DOHH2 (cell line): ENCODE measurements at regions not wholly inside any gene's neighbourhood (a gene's known extent, or its start where the extent isn't known, plus 50 kb on each side); places are given as distances from the start of the nearest gene placed in this dataset.
A peak's percentile ranks its signal among the peaks of the same experiment; 100 is the strongest.

Experiments
- H3F3A ChIP-seq: fragments of 200-600 bp; sonication (generic), shearing (Covaris generic); 2 replicates; pipeline ENCODE4 v1.6.0; 2016; ENCODE audit warnings: antibody characterized with exemption, mild to moderate bottlenecking; ENCODE audit not compliant: control insufficient read depth, insufficient read depth
- H3K27ac ChIP-seq: fragments of 200-600 bp; sonication (generic); 2 replicates; pipeline ENCODE4 v1.5.1; 2014; ENCODE audit warnings: low read depth, mild to moderate bottlenecking, low read length, moderate library complexity
- H3K27me3 ChIP-seq: fragments of 200-600 bp; sonication (generic); 2 replicates; pipeline ENCODE4 v1.6.1; 2014; ENCODE audit warnings: mild to moderate bottlenecking, low read length, mixed read lengths; ENCODE audit not compliant: control insufficient read depth
- H3K36me3 ChIP-seq: fragments of 200-600 bp; sonication (generic); 2 replicates; pipeline ENCODE4 v1.6.1; 2014; ENCODE audit warnings: mild to moderate bottlenecking, low read length, moderate library complexity, mixed read lengths; ENCODE audit not compliant: control insufficient read depth
- H3K4me1 ChIP-seq: fragments of 200-600 bp; sonication (generic); 2 replicates; pipeline ENCODE4 v1.6.1; 2014; ENCODE audit warnings: mild to moderate bottlenecking, low read length, mixed read lengths; ENCODE audit not compliant: control insufficient read depth
- H3K4me2 ChIP-seq: fragments of 200-600 bp; sonication (generic); 2 replicates; pipeline ENCODE4 v1.6.0; 2014; ENCODE audit warnings: mild to moderate bottlenecking, low read length, moderate library complexity
- H3K4me3 ChIP-seq: fragments of 200-600 bp; sonication (generic); 2 replicates; pipeline ENCODE4 v1.5.1; 2014; ENCODE audit warnings: mild to moderate bottlenecking, low read length, mixed read lengths
- H3K79me2 ChIP-seq: fragments of 200-600 bp; sonication (generic); 2 replicates; pipeline ENCODE4 v1.6.1; 2014; ENCODE audit warnings: mild to moderate bottlenecking, low read length, mixed read lengths; ENCODE audit not compliant: control insufficient read depth
- H3K9me2 ChIP-seq: fragments of 200-600 bp; sonication (generic); replicated peaks from 2 replicates; pipeline ENCODE4 v1.6.1; 2014; ENCODE audit warnings: mild to moderate bottlenecking, low read length, mixed read lengths; ENCODE audit not compliant: control insufficient read depth
- H3K9me3 ChIP-seq: fragments of 200-600 bp; sonication (generic); 2 replicates; pipeline ENCODE4 v1.6.1; 2014; ENCODE audit warnings: antibody characterized with exemption, low read length, mixed read lengths; ENCODE audit not compliant: control insufficient read depth, insufficient read depth
- H4K20me1 ChIP-seq: fragments of 200-600 bp; sonication (generic); 2 replicates; pipeline ENCODE4 v1.6.0; 2014; ENCODE audit warnings: low read depth, mild to moderate bottlenecking, antibody characterized with exemption, low read length, moderate library complexity; ENCODE audit not compliant: control insufficient read depth, insufficient read depth
- EZH2phosphoT487 ChIP-seq: fragments of 200-600 bp; sonication (generic); IDR thresholded peaks from 2 replicates; pipeline ENCODE4 v1.6.1; 2017; ENCODE audit warnings: borderline replicate concordance, mild to moderate bottlenecking, antibody characterized with exemption, low read length, moderate library complexity, mixed read lengths
- TF ChIP-seq, protein P1 (sequence below): fragments of 200-600 bp; sonication (generic); IDR thresholded peaks from one replicate; pipeline ENCODE4 v1.5.1; 2014; ENCODE audit warnings: antibody characterized with exemption, mild to moderate bottlenecking, low read depth, low read length; ENCODE audit not compliant: poor library complexity, severe bottlenecking

DNA sequence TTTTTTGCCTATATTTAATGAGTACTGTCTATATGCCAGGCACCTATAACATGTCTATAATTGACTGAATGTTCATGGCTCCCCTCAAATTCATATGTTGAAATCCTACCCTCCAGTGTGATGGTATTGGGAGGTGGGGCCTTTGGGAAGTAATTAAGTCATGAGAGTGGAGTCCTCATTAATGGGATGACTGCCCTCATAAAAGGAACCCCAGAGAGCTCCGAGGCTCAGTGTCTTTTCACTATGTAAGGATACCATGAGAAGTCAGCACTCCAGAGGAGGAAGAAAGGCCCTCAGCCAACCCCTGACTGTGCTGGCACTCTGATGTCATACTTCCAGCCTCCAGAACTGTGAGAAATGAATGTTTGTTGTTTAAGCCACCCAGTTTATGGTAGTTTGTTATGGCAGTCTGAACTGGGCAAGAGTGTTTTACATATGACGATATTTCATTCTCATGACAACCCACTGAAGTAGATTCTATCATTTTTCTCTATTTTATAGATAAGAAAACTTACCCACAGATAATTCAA is 61.1 kb upstream of the PCGF5 start:
- H3K36me3 ChIP-seq, result no peaks in the 10 kb centered on the region
- H3K27ac ChIP-seq, result no peak overlapping the region
- peaks cover 3% of the 10 kb centered on the region; the same call in 1 of the 2 replicates for H3F3A ChIP-seq
- no peak overlapping the region for H3K4me2 ChIP-seq
- no peaks in the 10 kb centered on the region for H3K9me2 ChIP-seq
- TF ChIP-seq, protein P1, sequence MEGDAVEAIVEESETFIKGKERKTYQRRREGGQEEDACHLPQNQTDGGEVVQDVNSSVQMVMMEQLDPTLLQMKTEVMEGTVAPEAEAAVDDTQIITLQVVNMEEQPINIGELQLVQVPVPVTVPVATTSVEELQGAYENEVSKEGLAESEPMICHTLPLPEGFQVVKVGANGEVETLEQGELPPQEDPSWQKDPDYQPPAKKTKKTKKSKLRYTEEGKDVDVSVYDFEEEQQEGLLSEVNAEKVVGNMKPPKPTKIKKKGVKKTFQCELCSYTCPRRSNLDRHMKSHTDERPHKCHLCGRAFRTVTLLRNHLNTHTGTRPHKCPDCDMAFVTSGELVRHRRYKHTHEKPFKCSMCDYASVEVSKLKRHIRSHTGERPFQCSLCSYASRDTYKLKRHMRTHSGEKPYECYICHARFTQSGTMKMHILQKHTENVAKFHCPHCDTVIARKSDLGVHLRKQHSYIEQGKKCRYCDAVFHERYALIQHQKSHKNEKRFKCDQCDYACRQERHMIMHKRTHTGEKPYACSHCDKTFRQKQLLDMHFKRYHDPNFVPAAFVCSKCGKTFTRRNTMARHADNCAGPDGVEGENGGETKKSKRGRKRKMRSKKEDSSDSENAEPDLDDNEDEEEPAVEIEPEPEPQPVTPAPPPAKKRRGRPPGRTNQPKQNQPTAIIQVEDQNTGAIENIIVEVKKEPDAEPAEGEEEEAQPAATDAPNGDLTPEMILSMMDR, result no peak
- no peak for TF ChIP-seq EZH2phosphoT487
- peaks cover 11% of the 10 kb centered on the region for H3K79me2 ChIP-seq
- H3K9me3 ChIP-seq, result no peaks in the 10 kb centered on the region
- H4K20me1 ChIP-seq, result no peaks in the 10 kb centered on the region
- H3K4me1 ChIP-seq, result peaks cover 22% of the 10 kb centered on the region
- no peak overlapping the region for H3K4me3 ChIP-seq
- no peaks in the 10 kb centered on the region for H3K27me3 ChIP-seq

DNA sequence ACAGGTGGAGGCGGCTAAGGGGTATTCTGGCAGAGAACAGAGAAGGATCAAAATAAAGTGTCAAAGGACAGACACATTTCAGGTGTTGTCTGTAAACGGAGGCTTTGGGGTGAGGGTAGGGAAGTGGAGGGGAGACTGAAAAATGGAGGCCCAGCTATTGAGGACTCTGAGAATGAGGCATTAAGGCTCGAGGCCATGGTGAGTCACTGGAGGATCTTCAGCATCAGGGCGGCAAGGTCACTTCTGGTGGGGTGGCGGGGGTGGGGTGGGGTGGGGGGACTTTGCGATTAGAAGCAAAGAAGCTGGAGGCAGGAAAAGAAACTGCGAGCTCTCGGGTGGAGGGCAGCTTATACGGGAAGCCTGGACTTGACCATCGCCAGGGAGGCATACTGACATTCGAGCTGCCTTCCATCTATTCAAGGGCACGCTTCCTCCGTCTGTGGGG is 58.4 kb upstream of the PCGF5 start:
- Histone ChIP-seq H3K9me3 (no peaks in the 10 kb centered on the region), H3K4me1 (peaks cover 32% of the 10 kb centered on the region), H3K27ac (peak overlapping the region; percentile 46; the same call in 1 of the 2 replicates), H3K4me2 (peak overlapping the region; percentile 84), H3K36me3 (no peaks in the 10 kb centered on the region), H3K27me3 (no peaks in the 10 kb centered on the region), H3K4me3 (peak overlapping the region; percentile 89), H3F3A (peaks cover 14% of the 10 kb centered on the region), H4K20me1 (no peaks in the 10 kb centered on the region), H3K9me2 (no peaks in the 10 kb centered on the region), H3K79me2 (peaks cover 38% of the 10 kb centered on the region)
- TF ChIP-seq, protein P1, result no peak
- no peak for TF ChIP-seq EZH2phosphoT487

DNA sequence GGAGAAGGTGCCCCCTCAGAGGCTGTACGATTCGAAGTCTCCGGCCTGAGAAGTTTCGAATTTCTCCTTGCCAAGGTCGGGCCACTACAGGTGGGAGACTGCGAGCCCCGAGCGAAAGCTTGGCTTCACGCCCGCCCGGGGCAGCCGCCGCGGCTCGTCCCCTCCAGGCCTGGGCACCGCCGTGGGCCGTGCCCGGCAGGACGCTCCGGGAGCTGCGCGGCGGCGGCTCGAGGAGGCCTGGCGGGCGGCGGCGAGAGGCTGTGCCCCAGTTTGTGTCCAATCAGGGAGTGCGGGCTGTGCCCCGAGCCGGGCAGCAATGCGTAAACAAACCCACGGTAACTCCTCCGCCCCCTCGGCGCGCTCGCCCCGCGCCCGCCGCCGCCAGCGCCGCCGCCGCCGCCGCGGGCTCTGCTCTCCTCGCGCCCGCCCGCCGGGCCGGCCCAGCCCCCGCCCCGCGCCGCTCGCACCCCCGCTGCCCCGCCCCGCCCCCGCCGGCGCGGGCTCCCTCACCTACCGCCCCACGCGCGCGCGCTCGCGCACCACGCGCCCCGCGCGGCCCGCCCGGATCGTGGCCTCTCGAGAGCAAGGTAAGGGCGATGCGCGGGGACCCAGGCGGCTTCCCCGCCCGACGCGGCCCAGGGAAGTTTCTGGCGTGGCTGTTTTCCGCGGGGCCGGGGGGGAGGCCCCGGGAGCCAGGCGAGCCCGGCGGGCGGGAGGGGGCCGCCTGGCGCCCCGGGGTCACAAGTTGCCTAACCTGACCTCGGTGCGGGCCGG is 57.8 kb upstream of the PCGF5 start:
- Histone ChIP-seq H3F3A (peaks cover 14% of the 10 kb centered on the region), H3K9me3 (no peaks in the 10 kb centered on the region), H3K4me1 (peaks cover 32% of the 10 kb centered on the region), H3K27me3 (no peaks in the 10 kb centered on the region), H3K4me3 (peak overlapping the region; percentile 89), H3K9me2 (no peaks in the 10 kb centered on the region), H3K27ac (peak overlapping the region; percentile 67), H4K20me1 (no peaks in the 10 kb centered on the region), H3K36me3 (no peaks in the 10 kb centered on the region), H3K4me2 (peak overlapping the region; percentile 84), H3K79me2 (peaks cover 44% of the 10 kb centered on the region)
- no peak for TF ChIP-seq EZH2phosphoT487
- TF ChIP-seq, protein P1, result no peak
